A549 (cell line): ENCODE measurements at regions not wholly inside any gene's neighbourhood (a gene's known extent, or its start where the extent isn't known, plus 50 kb on each side); places are given as distances from the start of the nearest gene placed in this dataset.

Experiments
- ATAC-seq, 2 experiments: fragments of 200-7000 bp in 1 of 2; fragments of >200 bp in 1 of 2; cut with Nextera tagmentation in 1 of 2; cut with Tn5 transposase in 1 of 2; 3 replicates each; pipeline versions ENCODE4 v1.8.0 to v1.9.1; 2018 to 2020; ENCODE audit warnings: mild to moderate bottlenecking in 1 of 2, moderate library complexity in 1 of 2
- CTCF ChIA-PET: fragments of 300-600 bp; sonication (Branson Sonifier 250); formaldehyde crosslinking; extraction: SDS; loops from one replicate; lab custom pipeline; 2021; ENCODE audit warnings: antibody characterized with exemption, inconsistent platforms; lab: Yijun Ruan, JAX
- POLR2A ChIA-PET: fragments of 350-600 bp; formaldehyde crosslinking; extraction: SDS; loops from one replicate; lab custom pipeline; 2021; ENCODE audit warnings: antibody characterized with exemption, inconsistent platforms; lab: Yijun Ruan, JAX
- DNase-seq, 2 experiments: peaks; one replicate each; pipeline versions ENCODE4 v3.0.0 to v3.0.0-alpha.2; 2011 to 2016; ENCODE audit warnings: low read depth in 1 of 2, low spot score in 1 of 2
- FAIRE-seq: peaks from 2 replicates; lab custom pipeline; 2011; peaks lifted over from hg19 to GRCh38; lab: Jason Lieb, UNC
- H3K27ac ChIP-seq, 2 experiments: fragments of >200 bp; sonication (Bioruptor Twin); formaldehyde crosslinking; 3 replicates each; pipeline ENCODE4 v1.5.1; 2016 to 2017
- H3K4me1 ChIP-seq: fragments of >200 bp; sonication (Bioruptor Twin); formaldehyde crosslinking; 3 replicates; pipeline ENCODE4 v1.6.1; 2016
- H3K4me2 ChIP-seq: fragments of >200 bp; sonication (Bioruptor Twin); formaldehyde crosslinking; 3 replicates; pipeline ENCODE4 v1.6.1; 2016
- H3K4me3 ChIP-seq: fragments of >200 bp; sonication (Bioruptor Twin); formaldehyde crosslinking; 3 replicates; pipeline ENCODE4 v1.5.1; 2016
- H3K9me3 ChIP-seq: fragments of >200 bp; sonication (Bioruptor Twin); formaldehyde crosslinking; 3 replicates; pipeline ENCODE4 v1.6.1; 2016
- CBX2 ChIP-seq: fragments of 200-600 bp; sonication (generic); IDR thresholded peaks from 2 replicates; pipeline ENCODE4 v1.6.1; 2016; ENCODE audit warnings: low read depth, mild to moderate bottlenecking, borderline replicate concordance
- CBX8 ChIP-seq: fragments of 200-600 bp; sonication (generic); IDR thresholded peaks from 2 replicates; pipeline ENCODE4 v1.6.1; 2016
- ESRRA ChIP-seq: fragments of 150-350 bp; IDR thresholded peaks from 2 replicates; pipeline ENCODE4 v1.6.1; 2014; ENCODE audit warnings: mild to moderate bottlenecking, low read length, borderline replicate concordance
- FOSB ChIP-seq: fragments of 250-450 bp; sonication (Bioruptor Pico); IDR thresholded peaks from 2 replicates; pipeline ENCODE4 v1.5.0; 2020; ENCODE audit warnings: mild to moderate bottlenecking, moderate library complexity
- HEYL ChIP-seq: fragments of 250-450 bp; sonication (Bioruptor Pico); IDR thresholded peaks from 2 replicates; pipeline ENCODE4 v1.8.0; 2021; ENCODE audit warnings: mild to moderate bottlenecking, moderate library complexity
- JUN ChIP-seq, 2 experiments: fragments of >200 bp; sonication (Bioruptor Twin); formaldehyde crosslinking; IDR thresholded peaks; 2 replicates in 1 of 2; 3 replicates in 1 of 2; pipeline ENCODE4 v1.6.1; 2016 to 2017
- KDM5A ChIP-seq: fragments of 200-600 bp; sonication (generic); IDR thresholded peaks from 2 replicates; pipeline ENCODE4 v1.6.1; 2016; ENCODE audit warnings: antibody characterized with exemption, mild to moderate bottlenecking
- MAFK ChIP-seq: fragments of 450-650 bp; IDR thresholded peaks from 2 replicates; pipeline ENCODE4 v1.6.1; 2014; ENCODE audit not compliant: partially characterized antibody
- MYC ChIP-seq: IDR thresholded peaks from 2 replicates; pipeline ENCODE4 v1.6.1; 2012; ENCODE audit warnings: mild to moderate bottlenecking, inconsistent platforms, low read length, improper control_type of control experiment, borderline replicate concordance
- NFE2L2 ChIP-seq: fragments of 150-350 bp; conservative IDR thresholded peaks from 2 replicates; pipeline ENCODE4 v1.6.1; 2014; ENCODE audit warnings: low read length
- NPAS2 ChIP-seq: fragments of 250-450 bp; sonication (Bioruptor Pico); IDR thresholded peaks from 2 replicates; pipeline ENCODE4 v1.8.0; 2022; ENCODE audit warnings: mild to moderate bottlenecking, moderate library complexity, borderline replicate concordance
- PHF8 ChIP-seq: fragments of 200-600 bp; sonication (generic); IDR thresholded peaks from 2 replicates; pipeline ENCODE4 v1.6.1; 2016; ENCODE audit warnings: low read depth, mild to moderate bottlenecking, antibody characterized with exemption, moderate library complexity, borderline replicate concordance
- POLR2A ChIP-seq: IDR thresholded peaks from 2 replicates; pipeline ENCODE4 v1.6.1; 2012; ENCODE audit warnings: mild to moderate bottlenecking, low read length
- POLR2AphosphoS2 ChIP-seq: conservative IDR thresholded peaks from 2 replicates; pipeline ENCODE4 v1.6.1; 2012; ENCODE audit warnings: low read length, improper control_type of control experiment, inconsistent platforms
- RAD21 ChIP-seq, 2 experiments: fragments of >200 bp in 1 of 2; sonication (Bioruptor Twin) in 1 of 2; formaldehyde crosslinking in 1 of 2; IDR thresholded peaks in 1 of 2; conservative IDR thresholded peaks in 1 of 2; 2 replicates in 1 of 2; 3 replicates in 1 of 2; pipeline ENCODE4 v1.6.1; 2012 to 2018; ENCODE audit warnings: inconsistent platforms in 1 of 2
- RNF2 ChIP-seq: fragments of 200-600 bp; sonication (generic); IDR thresholded peaks from 2 replicates; pipeline ENCODE4 v1.6.1; 2016; ENCODE audit warnings: low read depth, mild to moderate bottlenecking, antibody characterized with exemption, moderate library complexity, borderline replicate concordance
- SMC3 ChIP-seq: fragments of >200 bp; sonication (Bioruptor Twin); formaldehyde crosslinking; IDR thresholded peaks from 3 replicates; pipeline ENCODE4 v1.6.1; 2018; ENCODE audit warnings: inconsistent platforms
- SREBF2 ChIP-seq: fragments of 450-650 bp; IDR thresholded peaks from 2 replicates; pipeline ENCODE4 v1.6.1; 2014; ENCODE audit warnings: mild to moderate bottlenecking, moderate library complexity
- ZSCAN20 ChIP-seq: fragments of 250-450 bp; sonication (Bioruptor Pico); IDR thresholded peaks from 2 replicates; pipeline ENCODE4 v1.8.0; 2022; ENCODE audit warnings: mild to moderate bottlenecking, moderate library complexity
- WGBS: methylation state at CpG from one replicate; pipeline ENCODE4 v1.1.6; 2017; ENCODE audit errors: missing lambda C conversion rate; 5-methylcytosine and 5-hydroxymethylcytosine counted together
- TF ChIP-seq, protein P1 (sequence below): IDR thresholded peaks from 2 replicates; pipeline ENCODE4 v1.6.1; 2012
- TF ChIP-seq, protein P2 (sequence below): fragments of 250-450 bp; sonication (Bioruptor Pico); IDR thresholded peaks from 2 replicates; pipeline ENCODE4 v1.5.0; 2021; ENCODE audit warnings: mild to moderate bottlenecking, moderate library complexity, borderline replicate concordance
- TF ChIP-seq, protein P3 (sequence below): IDR thresholded peaks from 2 replicates; pipeline ENCODE4 v1.6.1; 2012; ENCODE audit warnings: low read depth, borderline replicate concordance
- TF ChIP-seq, protein P4 (sequence below): fragments of >200 bp; sonication (Bioruptor Twin); formaldehyde crosslinking; IDR thresholded peaks from 3 replicates; pipeline ENCODE4 v1.6.1; 2016
- TF ChIP-seq, protein P5 (sequence below): fragments of 450-650 bp; IDR thresholded peaks from 2 replicates; pipeline ENCODE4 v1.6.1; 2014; ENCODE audit warnings: antibody characterized with exemption
- TF ChIP-seq, protein P6 (sequence below): fragments of 250-450 bp; sonication (Bioruptor Pico); IDR thresholded peaks from 2 replicates; pipeline ENCODE4 v1.5.0; 2020; ENCODE audit warnings: low read depth, mild to moderate bottlenecking, moderate library complexity

DNA sequence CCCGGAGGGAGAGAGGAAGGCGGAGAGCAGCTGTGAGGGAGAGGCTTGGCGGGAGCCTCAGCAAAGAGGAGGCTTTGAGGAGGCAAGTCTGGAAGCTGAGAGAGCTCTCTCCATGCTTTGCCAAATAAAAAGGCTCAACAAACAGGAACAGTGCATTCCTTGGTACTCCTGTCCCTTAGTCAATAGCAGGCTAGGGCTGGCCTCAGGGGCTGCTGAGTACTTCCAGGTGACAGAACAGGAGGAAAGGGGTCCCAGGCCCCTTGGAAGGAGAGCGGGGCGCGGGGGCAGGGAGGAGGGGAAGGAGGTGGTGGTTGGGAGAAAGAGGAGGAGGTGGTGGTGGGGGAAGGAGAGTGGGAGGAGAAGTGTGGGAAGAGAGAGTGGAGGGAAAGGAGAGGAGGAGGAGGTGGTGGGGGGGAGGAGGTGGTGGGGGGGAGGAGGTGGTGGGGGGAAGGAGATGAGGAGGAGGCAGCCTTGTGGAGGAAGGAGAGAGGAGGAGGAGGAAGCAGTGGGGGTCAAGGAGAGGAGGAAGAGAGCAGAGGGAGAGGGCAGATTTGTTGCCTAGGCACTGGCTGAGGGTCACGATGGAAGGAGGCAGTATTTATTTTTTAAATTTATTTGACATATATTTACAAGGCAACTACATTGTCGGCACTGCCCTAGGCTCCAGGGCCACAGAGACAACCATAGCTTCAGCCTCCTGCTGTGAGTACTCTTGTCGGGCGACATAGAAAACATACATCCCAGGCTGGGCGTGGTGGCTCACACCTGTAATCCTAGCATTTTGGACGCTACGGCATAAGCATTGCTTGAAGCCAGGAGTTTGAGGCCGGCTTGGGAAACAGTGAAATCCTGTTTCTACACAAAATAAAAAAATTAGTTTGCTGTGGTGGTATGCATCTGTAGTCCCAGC lies 74.2 kb upstream of the ZBED5 start:
- POLR2A ChIA-PET: interaction anchor here (0.7 to 2.3 kb wide), 16 partner anchors 8 to 139 kb away, joined by 3 to 82 read pairs (median 5); partner anchors contain the start of genes EIF4G2 and ZBED5
- Histone ChIP-seq H3K9me3 (no peaks in the 10 kb centered on the region), H3K27ac (peak overlapping the region; percentile 98), H3K4me2 (peak overlapping the region; percentile 86), H3K4me3 (peak overlapping the region; percentile 78), H3K4me1 (peaks cover 55% of the 10 kb centered on the region)
- CTCF ChIA-PET: interaction anchor here (0.5 to 9.9 kb wide), 20 partner anchors 9 to 856 kb away, joined by 3 to 116 read pairs (median 4); no protein-coding TSS in a partner anchor
- no peak for TF ChIP-seq KDM5A
- TF ChIP-seq, protein P1, sequence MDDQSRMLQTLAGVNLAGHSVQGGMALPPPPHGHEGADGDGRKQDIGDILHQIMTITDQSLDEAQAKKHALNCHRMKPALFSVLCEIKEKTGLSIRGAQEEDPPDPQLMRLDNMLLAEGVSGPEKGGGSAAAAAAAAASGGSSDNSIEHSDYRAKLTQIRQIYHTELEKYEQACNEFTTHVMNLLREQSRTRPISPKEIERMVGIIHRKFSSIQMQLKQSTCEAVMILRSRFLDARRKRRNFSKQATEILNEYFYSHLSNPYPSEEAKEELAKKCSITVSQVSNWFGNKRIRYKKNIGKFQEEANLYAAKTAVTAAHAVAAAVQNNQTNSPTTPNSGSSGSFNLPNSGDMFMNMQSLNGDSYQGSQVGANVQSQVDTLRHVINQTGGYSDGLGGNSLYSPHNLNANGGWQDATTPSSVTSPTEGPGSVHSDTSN: peak; percentile 20; the same call in 1 of the 2 replicates
- TF ChIP-seq RAD21 (conservative IDR thresholded peaks at IDR 0.05 in 1 of 2, IDR thresholded peaks at IDR 0.05 in 1 of 2): no peak; a peak in 2 of 5 replicates
- TF ChIP-seq CBX2: no peak
- peak; percentile 40; the same call in 1 of the 2 replicates for TF ChIP-seq POLR2A
- no peak for TF ChIP-seq MAFK
- ATAC-seq (peak in 1 of 2 experiments; percentile 23; a peak in 2 of 6 replicates), DNase-seq (peak in 1 of 2 experiments; percentile 55), FAIRE-seq (no peak)
- WGBS: 28% methylated on average over 13 of the region's 14 CpGs

DNA sequence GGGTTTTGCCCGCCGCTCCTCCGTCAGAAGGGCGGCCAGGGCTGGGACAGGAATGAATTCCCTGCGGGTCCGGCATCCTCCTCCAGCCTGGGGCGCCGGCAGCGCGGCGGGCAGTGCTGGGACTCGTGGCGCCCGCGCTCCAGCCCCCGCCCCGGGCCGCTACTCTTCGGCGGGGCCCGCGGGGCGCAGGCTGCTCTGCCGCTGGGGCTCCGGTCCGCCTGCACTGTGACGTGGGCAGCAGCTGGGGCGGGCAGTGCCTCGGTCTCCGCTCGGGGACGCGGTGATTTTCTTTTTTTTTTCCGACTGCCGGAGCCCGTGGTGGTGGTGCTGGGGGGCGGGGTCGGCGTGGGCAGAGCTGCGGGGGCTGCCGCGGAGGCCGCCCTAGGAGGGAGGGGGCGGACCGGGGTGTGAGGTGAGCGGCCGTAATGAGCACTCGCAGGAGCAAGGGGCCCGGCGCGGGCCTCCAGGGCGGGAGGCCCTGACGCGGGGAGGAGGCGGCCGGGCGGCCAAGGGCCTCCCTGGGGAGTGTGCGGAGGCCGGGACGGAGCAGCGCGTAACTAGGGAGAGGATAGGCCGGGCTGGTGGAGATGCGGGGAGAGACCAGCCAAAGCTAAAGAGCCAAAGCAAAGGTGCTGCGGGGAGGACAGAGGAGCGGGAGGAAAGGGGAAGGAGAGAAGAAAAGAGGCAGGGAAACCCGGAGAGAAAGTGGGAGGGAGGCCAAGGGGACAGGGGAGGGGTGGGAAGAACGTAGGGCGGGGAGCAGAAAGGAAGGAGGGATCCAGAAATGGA lies 73.3 kb upstream of the ZBED5 start:
- no peak for FAIRE-seq
- ChIA-PET POLR2A (interaction anchor here (0.7 to 2.3 kb wide), 19 partner anchors 9 to 1289 kb away, joined by 3 to 82 read pairs (median 5); partner anchors contain the start of genes EIF4G2, GALNT18 and ZBED5), CTCF (interaction anchor here (0.6 to 9.9 kb wide), 19 partner anchors 8 to 1120 kb away, joined by 3 to 116 read pairs (median 4); no protein-coding TSS in a partner anchor)
- peak; percentile 70 to 79 for ATAC-seq
- Histone ChIP-seq H3K9me3 (no peaks in the 10 kb centered on the region), H3K4me1 (peaks cover 63% of the 10 kb centered on the region), H3K27ac (peak overlapping the region; percentile 98), H3K4me2 (peak overlapping the region; percentile 86), H3K4me3 (peak overlapping the region; percentile 78)
- WGBS: 1% methylated on average over 20 of the region's 69 CpGs
- DNase-seq: peak; percentile 74 to 82
- TF ChIP-seq POLR2A (peak; percentile 59; the same call in 1 of the 2 replicates), HEYL (CRISPR knock-in tag) (no peak), ESRRA (no peak), SMC3 (peak; percentile 6; the same call in 1 of the 3 replicates), KDM5A (no peak), MAFK (no peak), NFE2L2 (no peak), JUN (IDR thresholded peaks at IDR 0.05) (peak; percentile 53 to 79; a peak in 4 of 5 replicates), FOSB (CRISPR knock-in tag) (no peak), MYC (no peak), CBX8 (no peak), POLR2AphosphoS2 (no peak), ZSCAN20 (CRISPR knock-in tag) (no peak), PHF8 (peak; percentile 59), RNF2 (no peak), NPAS2 (no peak), RAD21 (conservative IDR thresholded peaks at IDR 0.05 in 1 of 2, IDR thresholded peaks at IDR 0.05 in 1 of 2) (peak in 1 of 2 experiments; percentile 10; a peak in 2 of 5 replicates), SREBF2 (no peak)
- TF ChIP-seq, protein P2, sequence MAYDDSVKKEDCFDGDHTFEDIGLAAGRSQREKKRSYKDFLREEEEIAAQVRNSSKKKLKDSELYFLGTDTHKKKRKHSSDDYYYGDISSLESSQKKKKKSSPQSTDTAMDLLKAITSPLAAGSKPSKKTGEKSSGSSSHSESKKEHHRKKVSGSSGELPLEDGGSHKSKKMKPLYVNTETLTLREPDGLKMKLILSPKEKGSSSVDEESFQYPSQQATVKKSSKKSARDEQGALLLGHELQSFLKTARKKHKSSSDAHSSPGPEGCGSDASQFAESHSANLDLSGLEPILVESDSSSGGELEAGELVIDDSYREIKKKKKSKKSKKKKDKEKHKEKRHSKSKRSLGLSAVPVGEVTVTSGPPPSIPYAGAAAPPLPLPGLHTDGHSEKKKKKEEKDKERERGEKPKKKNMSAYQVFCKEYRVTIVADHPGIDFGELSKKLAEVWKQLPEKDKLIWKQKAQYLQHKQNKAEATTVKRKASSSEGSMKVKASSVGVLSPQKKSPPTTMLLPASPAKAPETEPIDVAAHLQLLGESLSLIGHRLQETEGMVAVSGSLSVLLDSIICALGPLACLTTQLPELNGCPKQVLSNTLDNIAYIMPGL (CRISPR knock-in tag): no peak
- TF ChIP-seq, protein P3, sequence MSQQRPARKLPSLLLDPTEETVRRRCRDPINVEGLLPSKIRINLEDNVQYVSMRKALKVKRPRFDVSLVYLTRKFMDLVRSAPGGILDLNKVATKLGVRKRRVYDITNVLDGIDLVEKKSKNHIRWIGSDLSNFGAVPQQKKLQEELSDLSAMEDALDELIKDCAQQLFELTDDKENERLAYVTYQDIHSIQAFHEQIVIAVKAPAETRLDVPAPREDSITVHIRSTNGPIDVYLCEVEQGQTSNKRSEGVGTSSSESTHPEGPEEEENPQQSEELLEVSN: peak; percentile 48
- TF ChIP-seq, protein P4, sequence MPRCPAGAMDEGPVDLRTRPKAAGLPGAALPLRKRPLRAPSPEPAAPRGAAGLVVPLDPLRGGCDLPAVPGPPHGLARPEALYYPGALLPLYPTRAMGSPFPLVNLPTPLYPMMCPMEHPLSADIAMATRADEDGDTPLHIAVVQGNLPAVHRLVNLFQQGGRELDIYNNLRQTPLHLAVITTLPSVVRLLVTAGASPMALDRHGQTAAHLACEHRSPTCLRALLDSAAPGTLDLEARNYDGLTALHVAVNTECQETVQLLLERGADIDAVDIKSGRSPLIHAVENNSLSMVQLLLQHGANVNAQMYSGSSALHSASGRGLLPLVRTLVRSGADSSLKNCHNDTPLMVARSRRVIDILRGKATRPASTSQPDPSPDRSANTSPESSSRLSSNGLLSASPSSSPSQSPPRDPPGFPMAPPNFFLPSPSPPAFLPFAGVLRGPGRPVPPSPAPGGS: peak; percentile 41; the same call in 1 of the 3 replicates
- TF ChIP-seq, protein P5, sequence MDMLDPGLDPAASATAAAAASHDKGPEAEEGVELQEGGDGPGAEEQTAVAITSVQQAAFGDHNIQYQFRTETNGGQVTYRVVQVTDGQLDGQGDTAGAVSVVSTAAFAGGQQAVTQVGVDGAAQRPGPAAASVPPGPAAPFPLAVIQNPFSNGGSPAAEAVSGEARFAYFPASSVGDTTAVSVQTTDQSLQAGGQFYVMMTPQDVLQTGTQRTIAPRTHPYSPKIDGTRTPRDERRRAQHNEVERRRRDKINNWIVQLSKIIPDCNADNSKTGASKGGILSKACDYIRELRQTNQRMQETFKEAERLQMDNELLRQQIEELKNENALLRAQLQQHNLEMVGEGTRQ: no peak
- TF ChIP-seq, protein P6, sequence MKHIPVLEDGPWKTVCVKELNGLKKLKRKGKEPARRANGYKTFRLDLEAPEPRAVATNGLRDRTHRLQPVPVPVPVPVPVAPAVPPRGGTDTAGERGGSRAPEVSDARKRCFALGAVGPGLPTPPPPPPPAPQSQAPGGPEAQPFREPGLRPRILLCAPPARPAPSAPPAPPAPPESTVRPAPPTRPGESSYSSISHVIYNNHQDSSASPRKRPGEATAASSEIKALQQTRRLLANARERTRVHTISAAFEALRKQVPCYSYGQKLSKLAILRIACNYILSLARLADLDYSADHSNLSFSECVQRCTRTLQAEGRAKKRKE (CRISPR knock-in tag): no peak
